ENCODE measurements at regions not wholly inside any gene's neighbourhood (a gene's known extent, or its start where the extent isn't known, plus 50 kb on each side); places are given as distances from the start of the nearest gene placed in this dataset.

GRCh38 chr4:144518181-144518895 is 127.6 kb upstream of the HHIP start:
- TF ChIP-seq CTCF (IDR thresholded peaks at IDR 0.05) = no peak
- intact Hi-C loops (cut with micrococcal nuclease) = no loop called here
- DNase-seq (no peak), ATAC-seq (no peak)
- Histone ChIP-seq H3K4me3 (ENCODE audit: low read length) (no peak overlapping the region), H3K27ac (ENCODE audit: low read length) (no peak overlapping the region), H3K27me3 (ENCODE audit: control insufficient read depth, insufficient read depth, low read length) (no peaks in the 10 kb centered on the region), H3K4me1 (ENCODE audit: control insufficient read depth, insufficient read depth, low read length) (no peaks in the 10 kb centered on the region), H3K36me3 (ENCODE audit: control insufficient read depth, insufficient read depth, low read length) (no peaks in the 10 kb centered on the region), H3K9me3 (ENCODE audit: control insufficient read depth, insufficient read depth, low read length) (no peaks in the 10 kb centered on the region)
- 81% methylated on average over 8 of the region's 8 CpGs for WGBS (ENCODE audit: insufficient coverage)
- Mint-ChIP-seq H3K27ac (no peak overlapping the region), H3K36me3 (no peaks in the 10 kb centered on the region), H3K4me1 (no peaks in the 10 kb centered on the region), H3K9me3 (no peaks in the 10 kb centered on the region), H3K27me3 (ENCODE audit: low read depth in 2 of 2) (no peaks in the 10 kb centered on the region), H3K4me3 (no peak overlapping the region)

- H3K4me1 Mint-ChIP-seq = no peaks in the 10 kb centered on the region
Measured at GRCh38 chr4:144531841-144532240, 114.1 kb upstream of the HHIP start.

GRCh38 chr4:144547678-144548298 is 98.2 kb upstream of the HHIP start:
- Mint-ChIP-seq H3K9me3 (peaks cover 3 to 6% of the 10 kb centered on the region in 2 donors), H3K4me1 (no peaks in the 10 kb centered on the region), H3K27me3 (ENCODE audit: low read depth in 2 of 2) (no peaks in the 10 kb centered on the region), H3K36me3 (no peaks in the 10 kb centered on the region), H3K27ac (no peak overlapping the region), H3K4me3 (no peak overlapping the region)
- Histone ChIP-seq H3K27me3 (ENCODE audit: control insufficient read depth, insufficient read depth, low read length) (no peaks in the 10 kb centered on the region), H3K36me3 (ENCODE audit: control insufficient read depth, insufficient read depth, low read length) (no peaks in the 10 kb centered on the region), H3K4me1 (ENCODE audit: control insufficient read depth, insufficient read depth, low read length) (no peaks in the 10 kb centered on the region), H3K4me3 (ENCODE audit: low read length) (no peak overlapping the region), H3K27ac (ENCODE audit: low read length) (no peak overlapping the region), H3K9me3 (ENCODE audit: control insufficient read depth, insufficient read depth, low read length) (peaks cover 5% of the 10 kb centered on the region)
- TF ChIP-seq CTCF (IDR thresholded peaks at IDR 0.05) = no peak
- ATAC-seq = no peak
- DNase-seq = no peak
- WGBS (ENCODE audit: insufficient coverage) = 38% methylated on average over 2 of the region's 2 CpGs
- intact Hi-C loops (cut with micrococcal nuclease) = no loop called here

More at GRCh38 chr4:144531841-144532240, 114.1 kb upstream of the HHIP start:
- no peaks in the 10 kb centered on the region for H3K27me3 Mint-ChIP-seq (ENCODE audit: low read depth in 2 of 2)
- ATAC-seq (no peak), DNase-seq (no peak)
- H3K9me3 Mint-ChIP-seq = peaks cover 2 to 3% of the 10 kb centered on the region in 2 donors
- H3K36me3 Mint-ChIP-seq = no peaks in the 10 kb centered on the region
- no peaks in the 10 kb centered on the region for H3K9me3 ChIP-seq (ENCODE audit: control insufficient read depth, insufficient read depth, low read length)
- H3K27ac ChIP-seq (ENCODE audit: low read length) = no peak overlapping the region
- intact Hi-C loops (cut with micrococcal nuclease) = no loop called here
- H3K4me3 Mint-ChIP-seq = no peak overlapping the region
- H3K36me3 ChIP-seq (ENCODE audit: control insufficient read depth, insufficient read depth, low read length) = no peaks in the 10 kb centered on the region
- no peaks in the 10 kb centered on the region for H3K27me3 ChIP-seq (ENCODE audit: control insufficient read depth, insufficient read depth, low read length)
- 100% methylated on average over 1 of the region's 2 CpGs for WGBS (ENCODE audit: insufficient coverage)
- no peak overlapping the region for H3K4me3 ChIP-seq (ENCODE audit: low read length)
- no peak overlapping the region for H3K27ac Mint-ChIP-seq
- no peaks in the 10 kb centered on the region for H3K4me1 ChIP-seq (ENCODE audit: control insufficient read depth, insufficient read depth, low read length)
- TF ChIP-seq CTCF (IDR thresholded peaks at IDR 0.05) = no peak

Measured in natural killer cell (primary cell).